T-helper 2 cell (primary cell): ENCODE measurements at regions not wholly inside any gene's neighbourhood (a gene's known extent, or its start where the extent isn't known, plus 50 kb on each side); places are given as distances from the start of the nearest gene placed in this dataset.

Experiments
- DNase-seq, 5 experiments: peaks; one replicate each; pipeline versions ENCODE4 v3.0.0 to v3.0.0-alpha.2; 2012 to 2022

- DNase-seq, result peak in 3 of 5 experiments; percentile 9 to 54 (median 27)
These were observed 973.3 kb upstream of the TMEM132C start for GRCh38 chr12:127293507-127294310.

- DNase-seq, result no peak
These were observed 972.2 kb upstream of the TMEM132C start for GRCh38 chr12:127294651-127295210.

- DNase-seq, result no peak
These were observed 971.3 kb upstream of the TMEM132C start for GRCh38 chr12:127295630-127296029.

GRCh38 chr12:127296591-127296990 is 970.4 kb upstream of the TMEM132C start:
- DNase-seq, result no peak

- DNase-seq, result no peak
These were observed 969.6 kb upstream of the TMEM132C start for GRCh38 chr12:127297327-127297726.

- DNase-seq, result no peak
These were observed 966.9 kb upstream of the TMEM132C start for GRCh38 chr12:127300075-127300474.

GRCh38 chr12:127300753-127301152 is 966.2 kb upstream of the TMEM132C start:
- DNase-seq, result no peak

- DNase-seq, result no peak
These were observed 965.1 kb upstream of the TMEM132C start for GRCh38 chr12:127301876-127302275.

- no peak for DNase-seq
These were observed 961.9 kb upstream of the TMEM132C start for GRCh38 chr12:127304751-127305725.

GRCh38 chr12:127306604-127307215 is 960.3 kb upstream of the TMEM132C start:
- no peak for DNase-seq

- no peak for DNase-seq
These were observed 959.4 kb upstream of the TMEM132C start for GRCh38 chr12:127307528-127307927.

GRCh38 chr12:127308148-127308547 is 958.8 kb upstream of the TMEM132C start:
- DNase-seq, result no peak

- peak in 1 of 5 experiments; percentile 22 for DNase-seq
These were observed 956.4 kb upstream of the TMEM132C start for GRCh38 chr12:127310548-127310947.

- no peak for DNase-seq
These were observed 955.1 kb upstream of the TMEM132C start for GRCh38 chr12:127311720-127312364.

- DNase-seq, result no peak
These were observed 942.3 kb upstream of the TMEM132C start for GRCh38 chr12:127324681-127325080.

- no peak for DNase-seq
These were observed 939.0 kb upstream of the TMEM132C start for GRCh38 chr12:127327986-127328385.

GRCh38 chr12:127328867-127329266 is 938.1 kb upstream of the TMEM132C start:
- DNase-seq, result no peak

GRCh38 chr12:127334365-127334764 is 932.6 kb upstream of the TMEM132C start:
- no peak for DNase-seq

- no peak for DNase-seq
These were observed 931.9 kb upstream of the TMEM132C start for GRCh38 chr12:127334912-127335644.

GRCh38 chr12:127336416-127336815 is 930.6 kb upstream of the TMEM132C start:
- DNase-seq, result no peak

- DNase-seq, result no peak
These were observed 927.9 kb upstream of the TMEM132C start for GRCh38 chr12:127339065-127339464.
